ENCODE measurements at regions not wholly inside any gene's neighbourhood (a gene's known extent, or its start where the extent isn't known, plus 50 kb on each side); places are given as distances from the start of the nearest gene placed in this dataset.
"Not testable (repeated sequence)": the region's sequence is repeated elsewhere in the genome, so short reads cannot be mapped to it uniquely, and the experiment has no call there.

GRCh38 chr6:19605624-19606023 lies 231.5 kb upstream of the ID4 start:
- no peak overlapping the region for H3K27ac Mint-ChIP-seq (ENCODE audit: unreplicated experiment)
- peaks cover 3% of the 10 kb centered on the region for H3K36me3 Mint-ChIP-seq (ENCODE audit: low read depth)
- H3K4me3 Mint-ChIP-seq: no peak overlapping the region
- no peaks in the 10 kb centered on the region for H3K4me1 Mint-ChIP-seq
- TF ChIP-seq CTCF (conservative IDR thresholded peaks at IDR 0.05): no peak
- H3K27me3 Mint-ChIP-seq (ENCODE audit: low read depth): no peaks in the 10 kb centered on the region
- DNase-seq (ENCODE audit: low read depth, low spot score): no peak
- H3K9me3 Mint-ChIP-seq: peaks cover 7% of the 10 kb centered on the region

GRCh38 chr6:19608546-19608945 lies 228.6 kb upstream of the ID4 start:
- Mint-ChIP-seq H3K27me3 (ENCODE audit: low read depth) (no peaks in the 10 kb centered on the region), H3K4me3 (no peak overlapping the region), H3K9me3 (peaks cover 10% of the 10 kb centered on the region), H3K4me1 (no peaks in the 10 kb centered on the region), H3K36me3 (ENCODE audit: low read depth) (peaks cover 7% of the 10 kb centered on the region), H3K27ac (ENCODE audit: unreplicated experiment) (no peak overlapping the region)
- TF ChIP-seq CTCF (conservative IDR thresholded peaks at IDR 0.05): no peak
- no peak for DNase-seq (ENCODE audit: low read depth, low spot score)

- no peak for TF ChIP-seq CTCF (conservative IDR thresholded peaks at IDR 0.05)
- H3K4me3 Mint-ChIP-seq: no peak overlapping the region
Measured at GRCh38 chr6:19609972-19610641, 227.1 kb upstream of the ID4 start.

GRCh38 chr6:19612672-19613466 lies 224.3 kb upstream of the ID4 start:
- H3K27ac Mint-ChIP-seq (ENCODE audit: unreplicated experiment); H3K4me1 Mint-ChIP-seq; H3K4me3 Mint-ChIP-seq; H3K27me3 Mint-ChIP-seq (ENCODE audit: low read depth); DNase-seq (ENCODE audit: low read depth, low spot score): not testable (repeated sequence)
- peaks cover 15% of the 10 kb centered on the region for H3K9me3 Mint-ChIP-seq
- H3K36me3 Mint-ChIP-seq (ENCODE audit: low read depth): peaks cover 22% of the 10 kb centered on the region

More at GRCh38 chr6:19609972-19610641, 227.1 kb upstream of the ID4 start:
- Mint-ChIP-seq H3K4me1 (no peaks in the 10 kb centered on the region), H3K36me3 (ENCODE audit: low read depth) (peaks cover 9% of the 10 kb centered on the region), H3K9me3 (peaks cover 9% of the 10 kb centered on the region), H3K27me3 (ENCODE audit: low read depth) (no peaks in the 10 kb centered on the region), H3K27ac (ENCODE audit: unreplicated experiment) (no peak overlapping the region)
- DNase-seq (ENCODE audit: low read depth, low spot score): no peak

- no peak for TF ChIP-seq CTCF (conservative IDR thresholded peaks at IDR 0.05)
- DNase-seq (ENCODE audit: low read depth, low spot score): no peak
- H3K27me3 Mint-ChIP-seq (ENCODE audit: low read depth): no peaks in the 10 kb centered on the region
- peaks cover 16% of the 10 kb centered on the region for H3K9me3 Mint-ChIP-seq
- H3K36me3 Mint-ChIP-seq (ENCODE audit: low read depth): peaks cover 26% of the 10 kb centered on the region
- no peak overlapping the region for H3K4me3 Mint-ChIP-seq
- no peaks in the 10 kb centered on the region for H3K4me1 Mint-ChIP-seq
- no peak overlapping the region for H3K27ac Mint-ChIP-seq (ENCODE audit: unreplicated experiment)
Measured at GRCh38 chr6:19613678-19614077, 223.5 kb upstream of the ID4 start.

GRCh38 chr6:19616022-19616421 lies 221.1 kb upstream of the ID4 start:
- peaks cover 28% of the 10 kb centered on the region for H3K36me3 Mint-ChIP-seq (ENCODE audit: low read depth)
- no peak overlapping the region for H3K4me3 Mint-ChIP-seq
- no peak overlapping the region for H3K27ac Mint-ChIP-seq (ENCODE audit: unreplicated experiment)
- no peak for TF ChIP-seq CTCF (conservative IDR thresholded peaks at IDR 0.05)
- H3K9me3 Mint-ChIP-seq: peaks cover 18% of the 10 kb centered on the region
- H3K4me1 Mint-ChIP-seq: no peaks in the 10 kb centered on the region
- DNase-seq (ENCODE audit: low read depth, low spot score): no peak
- no peaks in the 10 kb centered on the region for H3K27me3 Mint-ChIP-seq (ENCODE audit: low read depth)

All from neural crest cell (in vitro differentiated cells).